Left lung (tissue), 4 donors: ENCODE measurements at regions not wholly inside any gene's neighbourhood (a gene's known extent, or its start where the extent isn't known, plus 50 kb on each side); places are given as distances from the start of the nearest gene placed in this dataset.

ENCODE experiments used
- ATAC-seq: fragments of 200-7000 bp; cut with Tn5 transposase; one replicate; pipeline ENCODE4 v1.9.1; 2020; ENCODE audit warnings: moderate library complexity
- DNase-seq, 4 donors: peaks; one replicate each; pipeline ENCODE4 v3.0.0-alpha.2; 2013 to 2020
- H3K27ac ChIP-seq, 2 donors: fragments of 200-600 bp; sonication (generic) in 1 of 2; one replicate each; pipeline versions ENCODE4 v1.5.0 to v1.8.0; 2020 to 2021
- H3K27me3 ChIP-seq, 2 donors: fragments of 200-600 bp; sonication (generic) in 1 of 2; one replicate each; pipeline versions ENCODE4 v1.5.0 to v1.8.0; 2020 to 2021
- H3K36me3 ChIP-seq, 2 donors: fragments of 200-600 bp; sonication (generic) in 1 of 2; one replicate each; pipeline versions ENCODE4 v1.5.0 to v1.8.0; 2020 to 2021
- H3K4me1 ChIP-seq, 2 donors: fragments of 200-600 bp; one replicate each; pipeline ENCODE4 v1.8.0; 2021
- H3K4me3 ChIP-seq, 2 donors: fragments of 200-600 bp; sonication (generic) in 1 of 2; one replicate each; pipeline versions ENCODE4 v1.5.0 to v1.8.0; 2020 to 2021; ENCODE audit warnings: mild to moderate bottlenecking in 1 of 2
- H3K9me3 ChIP-seq, 2 donors: fragments of 200-600 bp; sonication (generic) in 1 of 2; one replicate each; pipeline versions ENCODE4 v1.5.0 to v1.8.0; 2020 to 2021
- CTCF ChIP-seq, 2 donors: fragments of 200-600 bp; sonication (generic) in 1 of 2; IDR thresholded peaks; one replicate each; pipeline versions ENCODE4 v1.5.0 to v1.8.0; 2021; ENCODE audit warnings: antibody characterized with exemption in 2 of 2
- intact Hi-C, 2 donors: fragments of 100-400 bp; cut with DNase I; formaldehyde crosslinking; loops; one replicate each; pipeline versions ENCODE4 v1.11.2 to v1.14.2; 2022
- donor health status: DM: no; HTN: yes; CAD: no.
- donor health status: DM: no; HTN: no; CAD: no.

- DNase-seq (no peak), ATAC-seq (no peak)
- Histone ChIP-seq H3K36me3 (no peaks in the 10 kb centered on the region), H3K9me3 (no peaks in the 10 kb centered on the region), H3K4me1 (no peaks in the 10 kb centered on the region), H3K27ac (no peak overlapping the region), H3K27me3 (no peaks in the 10 kb centered on the region), H3K4me3 (no peak overlapping the region)
- intact Hi-C loops: no loop called here
- TF ChIP-seq CTCF (IDR thresholded peaks at IDR 0.05): no peak
Measured at GRCh38 chr16:74210245-74210644, 86.4 kb upstream of the PSMD7 start.

- TF ChIP-seq CTCF (IDR thresholded peaks at IDR 0.05): no peak
- H3K27ac ChIP-seq: no peak overlapping the region
- no peaks in the 10 kb centered on the region for H3K4me1 ChIP-seq
- no peaks in the 10 kb centered on the region for H3K36me3 ChIP-seq
- H3K27me3 ChIP-seq: no peaks in the 10 kb centered on the region
- H3K9me3 ChIP-seq: peaks cover 0 to 2% of the 10 kb centered on the region in 2 donors
- no peak for ATAC-seq
- no peak overlapping the region for H3K4me3 ChIP-seq
- DNase-seq: no peak
- intact Hi-C loops: no loop called here
Measured at GRCh38 chr16:74202009-74202408, 94.6 kb upstream of the PSMD7 start.

DNA sequence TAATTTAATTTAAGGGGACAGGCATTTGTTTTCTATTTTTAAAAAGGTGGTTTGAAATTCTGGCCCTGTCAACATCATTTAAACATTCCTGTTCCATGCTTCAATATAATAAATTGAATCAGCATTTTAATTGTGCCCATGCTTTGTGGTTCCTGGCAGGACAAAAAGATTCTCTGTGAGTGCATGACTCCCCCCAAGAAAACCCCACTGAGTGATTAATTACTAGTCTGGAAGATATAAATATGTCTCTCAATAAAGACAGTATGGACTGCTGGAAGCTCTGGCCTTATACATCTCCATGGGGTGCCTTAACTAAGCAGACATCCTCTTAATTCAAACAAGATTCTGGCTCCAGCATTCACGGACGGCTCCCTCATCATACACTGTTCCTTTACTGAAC is 95.0 kb upstream of the PSMD7 start:
- H3K4me3 ChIP-seq: no peak overlapping the region
- intact Hi-C loops: no loop called here
- ATAC-seq (no peak), DNase-seq (no peak)
- TF ChIP-seq CTCF (IDR thresholded peaks at IDR 0.05): no peak
- H3K27me3 ChIP-seq: no peaks in the 10 kb centered on the region
- H3K36me3 ChIP-seq: no peaks in the 10 kb centered on the region
- H3K4me1 ChIP-seq: no peaks in the 10 kb centered on the region
- peaks cover 0 to 2% of the 10 kb centered on the region in 2 donors for H3K9me3 ChIP-seq
- no peak overlapping the region for H3K27ac ChIP-seq

- no peaks in the 10 kb centered on the region for H3K27me3 ChIP-seq
- H3K27ac ChIP-seq: no peak overlapping the region
- H3K4me1 ChIP-seq: no peaks in the 10 kb centered on the region
- no peaks in the 10 kb centered on the region for H3K36me3 ChIP-seq
- no peak for ATAC-seq
- TF ChIP-seq CTCF (IDR thresholded peaks at IDR 0.05): no peak
- H3K4me3 ChIP-seq: no peak overlapping the region
- no peak for DNase-seq
- H3K9me3 ChIP-seq: peaks cover 0 to 2% of the 10 kb centered on the region in 2 donors
- intact Hi-C loops: no loop called here
Measured at GRCh38 chr16:74200921-74201320, 95.7 kb upstream of the PSMD7 start.

- ATAC-seq (no peak), DNase-seq (no peak)
- H3K36me3 ChIP-seq: no peaks in the 10 kb centered on the region
- no peaks in the 10 kb centered on the region for H3K27me3 ChIP-seq
- no peak overlapping the region for H3K4me3 ChIP-seq
- intact Hi-C loops: no loop called here
- no peaks in the 10 kb centered on the region for H3K4me1 ChIP-seq
- peaks cover 0 to 2% of the 10 kb centered on the region in 2 donors for H3K9me3 ChIP-seq
- H3K27ac ChIP-seq: no peak overlapping the region
- TF ChIP-seq CTCF (IDR thresholded peaks at IDR 0.05): no peak
Measured at GRCh38 chr16:74199842-74200124, 96.8 kb upstream of the PSMD7 start.
